NCI-H69 (cell line): ENCODE measurements at regions not wholly inside any gene's neighbourhood (a gene's known extent, or its start where the extent isn't known, plus 50 kb on each side); places are given as distances from the start of the nearest gene placed in this dataset.
A peak's percentile ranks its signal among the peaks of the same experiment; 100 is the strongest.

ENCODE experiments used
- DNase-seq: peaks from one replicate; lab custom pipeline; 2025; lab: John Stamatoyannopoulos, UW

- peak; percentile 80 for DNase-seq
Observed at GRCh38 chr4:165612936-165613335, 234.1 kb downstream of the CPE start.

- no peak for DNase-seq
Observed at GRCh38 chr4:165613581-165613980, 234.8 kb downstream of the CPE start.

DNA sequence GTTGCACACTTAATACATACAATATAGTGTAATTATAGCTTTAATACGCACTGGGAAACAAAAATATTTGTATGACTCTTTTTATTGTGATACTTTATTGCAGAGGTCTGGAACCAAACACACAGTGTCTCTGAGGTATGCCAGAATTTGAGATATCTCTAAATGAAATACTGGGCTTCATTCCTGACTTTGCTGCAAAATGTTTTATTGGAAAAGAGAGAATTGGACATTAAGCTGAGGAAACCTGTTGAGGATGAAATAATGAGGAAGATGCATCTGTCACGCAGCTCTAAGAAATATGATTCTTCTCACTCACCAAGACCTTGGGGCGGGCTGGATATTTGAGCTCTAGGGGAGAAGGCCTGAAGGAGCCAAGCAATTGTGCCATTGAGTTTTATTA, 242.1 kb downstream of the CPE start:
- DNase-seq, result no peak

GRCh38 chr4:165621983-165622382, 243.2 kb downstream of the CPE start:
- peak; percentile 5 for DNase-seq

GRCh38 chr4:165625281-165625680, 246.5 kb downstream of the CPE start:
- no peak for DNase-seq

DNA sequence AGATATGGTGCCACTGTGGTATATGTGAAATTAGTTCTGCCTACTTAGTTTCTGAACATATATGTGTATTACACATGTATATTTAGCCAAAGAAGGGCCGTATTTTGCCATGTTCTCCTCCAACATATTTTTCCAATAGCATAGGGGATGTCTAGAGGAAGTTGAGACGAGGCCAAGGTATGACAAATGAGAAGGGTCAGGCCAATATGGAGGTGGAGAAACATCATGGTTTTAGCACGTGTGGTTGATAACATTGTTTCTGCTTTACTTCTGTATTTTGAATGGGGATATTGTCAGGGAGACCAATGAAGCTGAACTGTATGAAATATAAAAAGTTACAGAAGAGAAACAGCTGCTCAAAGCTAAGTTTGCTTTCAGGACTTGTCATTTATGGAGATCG, 246.7 kb upstream of the TLL1 start:
- no peak for DNase-seq

DNA sequence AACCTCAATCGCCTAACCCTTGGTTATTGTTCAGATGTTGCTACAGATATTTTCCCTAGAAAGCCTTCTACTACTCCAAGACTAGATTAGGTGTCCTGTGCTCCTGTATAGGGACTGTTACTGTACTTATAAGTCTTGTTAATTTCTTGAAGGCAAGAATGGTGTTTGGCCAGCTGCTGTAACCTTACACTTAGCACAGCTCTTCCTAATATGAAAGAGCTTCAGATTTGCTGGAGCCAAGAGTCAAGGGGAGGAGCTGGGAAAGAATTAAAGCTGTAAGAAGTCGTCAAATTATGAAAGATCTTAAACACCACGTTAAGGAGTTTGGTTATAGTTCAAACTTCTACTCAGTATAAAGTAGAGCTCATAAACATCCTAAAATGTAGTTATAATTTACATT, 245.9 kb upstream of the TLL1 start:
- no peak for DNase-seq

GRCh38 chr4:165627548-165627947, 245.5 kb upstream of the TLL1 start:
- DNase-seq, result no peak

DNA sequence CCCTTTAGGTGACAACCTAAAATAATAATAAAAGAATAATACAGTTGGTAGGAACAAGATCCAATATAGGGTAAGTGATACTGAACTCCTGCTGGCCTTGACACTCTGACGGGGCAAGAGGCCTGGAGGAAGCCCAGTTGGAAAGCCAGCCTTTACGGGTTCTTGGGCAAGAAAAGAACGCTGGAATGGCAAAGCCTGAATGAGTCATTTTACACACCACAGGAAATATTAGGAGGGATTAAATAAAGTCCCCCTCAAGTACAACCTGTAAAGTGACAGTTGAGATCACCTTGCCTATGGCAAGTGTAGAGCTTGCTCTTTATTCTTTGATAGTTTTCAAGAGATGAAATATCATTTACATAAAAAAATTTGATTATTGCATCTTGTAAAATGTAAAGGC, 244.5 kb upstream of the TLL1 start:
- no peak for DNase-seq

DNA sequence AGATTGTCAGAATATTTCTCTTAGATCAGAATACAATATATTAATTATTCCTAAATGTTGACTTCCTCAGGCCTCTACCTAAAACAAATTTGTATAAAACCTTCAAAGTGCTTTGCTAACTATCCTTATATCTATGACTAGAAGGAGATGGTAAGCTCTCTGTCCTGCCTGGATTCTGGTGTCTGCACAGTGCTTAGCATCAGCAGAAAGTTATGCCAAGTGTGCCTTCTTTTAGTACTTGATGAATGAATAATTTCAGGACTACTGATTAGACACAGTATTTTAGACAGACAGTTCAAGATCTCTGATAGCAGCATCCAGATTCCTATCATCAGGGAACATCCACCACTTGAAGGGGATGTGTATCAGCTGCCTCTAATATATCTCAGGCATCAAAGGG, 242.4 kb upstream of the TLL1 start:
- DNase-seq, result peak; percentile 17

DNA sequence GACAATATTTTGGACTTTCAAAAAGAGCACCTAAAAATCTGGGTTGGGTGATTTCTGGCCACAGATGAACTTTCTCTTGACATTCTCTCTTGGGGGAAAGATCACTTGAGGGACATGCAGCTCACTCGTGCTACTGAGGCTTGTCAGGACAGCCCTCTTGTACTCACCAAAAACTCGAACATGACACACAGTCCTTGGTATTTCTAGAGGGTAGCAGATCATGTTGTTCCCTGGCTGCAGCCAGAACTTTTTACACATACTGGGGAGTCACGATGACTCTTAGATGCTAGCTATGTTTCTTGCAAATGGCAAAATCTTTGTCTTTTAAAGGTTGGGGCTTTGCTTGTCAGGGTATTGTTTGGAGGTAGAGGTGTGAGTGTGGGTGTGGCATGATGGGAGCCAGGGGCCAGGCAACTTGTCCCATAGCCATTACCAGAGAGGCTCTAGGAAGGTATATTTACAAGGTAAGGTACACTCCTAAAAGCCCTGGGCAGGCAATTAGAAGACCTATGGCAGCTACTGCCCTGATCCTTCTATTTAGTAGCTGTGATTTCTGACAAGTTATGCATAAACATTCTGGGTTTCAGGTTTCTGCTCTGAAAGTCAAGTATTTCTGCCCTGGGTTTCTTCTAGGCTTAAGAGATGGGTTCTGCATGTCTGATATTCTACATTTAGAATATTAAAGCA, 241.7 kb upstream of the TLL1 start:
- DNase-seq, result peak; percentile 87

GRCh38 chr4:165631912-165632311, 241.1 kb upstream of the TLL1 start:
- peak; percentile 92 for DNase-seq

DNA sequence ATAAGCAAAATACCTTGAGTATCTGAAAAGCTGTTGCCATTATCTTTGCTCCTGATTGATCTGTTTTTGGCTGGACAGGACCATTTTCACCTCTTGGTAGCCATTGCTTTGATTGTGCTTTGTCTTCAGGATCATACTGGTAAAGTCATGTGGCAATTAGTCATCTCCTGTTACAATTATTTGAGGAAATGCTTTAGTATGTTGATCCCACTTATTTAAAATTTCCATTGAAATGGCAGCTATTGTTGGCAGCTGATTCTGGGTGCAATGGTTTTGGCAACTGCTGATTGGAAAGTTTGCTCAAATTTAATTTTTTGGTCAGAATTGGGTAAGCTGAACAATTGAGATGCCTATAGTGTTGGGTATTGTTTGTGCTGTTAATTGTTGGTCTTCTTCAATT, 238.3 kb upstream of the TLL1 start:
- peak; percentile 6 for DNase-seq

- DNase-seq, result peak; percentile 95
Observed at GRCh38 chr4:165635381-165635780, 237.7 kb upstream of the TLL1 start.

- no peak for DNase-seq
Observed at GRCh38 chr4:165635951-165636350, 237.1 kb upstream of the TLL1 start.

DNA sequence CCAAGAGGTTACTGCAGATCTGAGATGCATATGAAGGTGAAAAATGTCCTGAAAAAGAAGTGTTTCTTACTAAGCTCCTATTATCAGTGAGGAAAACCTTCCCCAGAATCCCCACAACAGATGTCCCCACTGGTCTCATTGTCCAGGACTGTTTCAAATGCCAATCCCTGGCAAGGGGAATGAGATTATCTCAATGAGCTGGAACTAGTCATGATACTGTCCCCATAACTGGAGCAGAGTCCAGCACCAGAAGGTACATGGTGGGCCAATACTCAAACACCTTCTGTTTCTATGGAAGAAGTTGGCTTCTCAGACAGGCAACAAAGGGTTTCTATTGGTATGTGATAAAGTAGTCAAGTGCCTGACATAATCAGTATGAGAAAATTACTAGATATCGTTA, 221.1 kb upstream of the TLL1 start:
- DNase-seq, result no peak

- no peak for DNase-seq
Observed at GRCh38 chr4:165654556-165654955, 218.5 kb upstream of the TLL1 start.

GRCh38 chr4:165656399-165656798, 216.6 kb upstream of the TLL1 start:
- DNase-seq, result no peak

DNA sequence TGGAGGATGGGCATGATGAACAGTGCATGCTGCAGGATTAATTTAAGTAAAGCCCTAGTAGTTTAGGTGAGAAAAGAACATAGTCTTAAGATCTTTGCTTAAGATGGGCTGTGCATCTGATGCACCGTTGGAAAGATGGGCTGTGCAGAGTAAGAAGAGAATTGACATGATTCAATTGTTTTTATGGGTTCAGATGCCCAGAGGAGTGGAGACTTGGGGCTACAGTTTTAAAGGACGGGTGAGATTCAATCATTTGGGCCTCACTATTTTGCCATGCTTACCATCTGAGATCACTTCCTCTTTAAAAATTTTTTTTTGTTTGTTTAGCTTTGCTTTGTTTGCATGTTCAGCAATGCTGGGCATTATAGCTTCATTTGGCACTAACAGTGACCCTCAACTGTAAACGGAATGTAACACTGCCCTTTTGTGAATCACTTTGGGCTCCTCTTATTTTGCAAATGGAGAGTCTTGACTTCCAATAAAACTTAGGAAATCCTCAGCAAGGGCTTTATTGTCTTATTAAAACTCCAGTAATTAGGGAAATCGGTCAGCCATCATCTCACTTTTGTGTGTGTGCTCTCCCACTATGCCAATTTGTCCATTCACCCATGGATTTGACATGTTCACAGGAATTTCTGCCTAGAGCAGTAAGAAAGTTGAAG, 216.1 kb upstream of the TLL1 start:
- DNase-seq, result no peak

DNA sequence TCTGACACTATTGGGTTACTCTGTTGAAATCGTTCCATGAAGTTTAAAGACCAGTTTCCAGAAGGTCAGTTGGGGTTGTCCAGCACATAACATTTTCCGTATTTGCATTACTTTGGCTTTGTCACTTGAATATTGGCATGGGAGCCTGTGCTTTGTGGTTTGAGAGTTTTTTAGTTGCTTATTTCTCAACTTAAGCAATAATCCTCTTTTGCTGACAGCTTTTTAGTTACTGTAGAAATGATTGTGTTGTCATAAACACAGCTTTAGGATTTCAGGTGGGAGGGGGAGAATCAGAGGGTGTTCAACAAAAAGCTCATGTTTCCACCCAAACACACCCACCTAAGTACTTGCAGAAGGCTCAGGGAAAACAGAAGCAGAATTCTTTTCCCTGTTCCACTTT, 210.7 kb upstream of the TLL1 start:
- DNase-seq, result no peak

DNA sequence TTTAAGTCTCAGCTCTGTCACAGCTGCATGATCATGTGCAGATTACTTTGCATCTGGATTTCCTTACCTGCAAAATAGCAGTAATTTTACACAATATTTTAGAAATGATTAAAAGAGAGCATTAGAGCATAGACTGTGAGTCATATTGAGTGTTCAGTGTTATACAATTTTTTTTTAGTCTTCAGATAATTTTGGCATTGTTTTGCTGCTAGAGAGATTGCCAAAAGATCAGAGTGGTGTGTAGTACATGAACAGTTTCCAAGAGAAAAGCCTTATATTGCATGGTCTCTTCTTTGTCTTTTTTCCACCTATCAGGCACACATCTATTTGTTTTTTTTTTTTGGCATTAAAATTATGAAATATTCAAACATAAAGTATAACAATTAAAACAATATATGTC, 209.6 kb upstream of the TLL1 start:
- DNase-seq, result no peak

GRCh38 chr4:165666836-165667235, 206.2 kb upstream of the TLL1 start:
- DNase-seq, result peak; percentile 49

DNA sequence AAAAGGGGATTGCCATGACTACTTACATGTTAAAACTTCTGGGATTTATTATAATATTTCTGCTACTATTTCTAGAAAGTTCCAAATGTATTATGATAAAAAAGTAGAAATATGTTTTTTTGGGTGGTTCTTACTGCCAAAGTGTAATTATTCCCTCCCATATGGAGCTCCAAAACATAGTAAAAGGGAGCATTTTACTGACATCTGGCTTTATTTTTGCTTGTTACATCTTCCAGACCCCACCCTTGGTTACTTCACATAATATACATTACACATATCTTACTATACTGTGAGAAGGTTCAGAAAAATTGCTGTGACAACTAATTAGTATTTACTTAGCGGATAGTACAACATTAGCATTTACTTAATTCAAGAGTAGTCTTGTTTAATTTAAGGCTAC, 205.1 kb upstream of the TLL1 start:
- DNase-seq, result peak; percentile 86

DNA sequence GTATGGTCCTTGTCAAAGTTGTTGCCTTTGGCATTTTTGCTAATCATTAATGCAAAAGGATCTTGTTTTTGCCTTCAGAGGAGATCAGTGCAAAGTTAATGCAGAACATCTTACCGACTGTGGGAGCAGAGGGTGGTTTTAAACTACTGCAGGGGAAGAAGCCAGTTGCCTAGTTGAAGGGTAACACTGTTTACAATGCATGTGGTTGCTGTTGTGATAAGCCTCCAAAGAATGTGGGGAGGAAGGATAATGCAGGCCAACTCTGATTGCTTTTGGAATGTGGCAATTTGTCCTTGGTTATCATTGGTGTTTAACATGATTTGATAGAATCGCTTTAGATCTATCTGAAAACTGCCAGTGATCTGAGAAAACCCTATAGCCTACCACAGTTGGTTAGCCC, 204.3 kb upstream of the TLL1 start:
- peak; percentile 43 for DNase-seq
